RWPE2 (cell line): ENCODE measurements at regions not wholly inside any gene's neighbourhood (a gene's known extent, or its start where the extent isn't known, plus 50 kb on each side); places are given as distances from the start of the nearest gene placed in this dataset.
"Not testable (repeated sequence)": the region's sequence is repeated elsewhere in the genome, so short reads cannot be mapped to it uniquely, and the experiment has no call there.

ENCODE experiments used
- ATAC-seq: fragments of 200-7000 bp; cut with Tn5 transposase; 3 replicates; pipeline ENCODE4 v1.9.1; 2021; ENCODE audit warnings: low read depth
- DNase-seq: peaks from one replicate; pipeline ENCODE4 v3.0.0-alpha.2; 2020; ENCODE audit warnings: low spot score
- H3K27ac ChIP-seq: fragments of 450-650 bp; 2 replicates; pipeline ENCODE4 v1.5.1; 2017; ENCODE audit warnings: mild to moderate bottlenecking; ENCODE audit not compliant: poor library complexity, severe bottlenecking
- H3K27me3 ChIP-seq: fragments of 250-450 bp; sonication (Bioruptor Pico); 2 replicates; pipeline ENCODE4 v1.5.1; 2021; ENCODE audit warnings: mild to moderate bottlenecking, moderate library complexity; ENCODE audit not compliant: insufficient read depth, poor library complexity, severe bottlenecking
- H3K36me3 ChIP-seq: fragments of 250-450 bp; sonication (Bioruptor Pico); 2 replicates; pipeline ENCODE4 v1.5.1; 2020; ENCODE audit warnings: low read depth, mild to moderate bottlenecking, moderate library complexity
- H3K4me1 ChIP-seq: fragments of 250-450 bp; sonication (Bioruptor Pico); 2 replicates; pipeline ENCODE4 v1.5.1; 2021; ENCODE audit warnings: mild to moderate bottlenecking, moderate library complexity; ENCODE audit not compliant: insufficient read depth, poor library complexity, severe bottlenecking
- H3K4me3 ChIP-seq: fragments of 250-450 bp; sonication (Bioruptor Pico); 2 replicates; pipeline ENCODE4 v1.5.1; 2021; ENCODE audit warnings: mild to moderate bottlenecking, moderate library complexity; ENCODE audit not compliant: severe bottlenecking
- H3K9me3 ChIP-seq: fragments of 250-450 bp; sonication (Bioruptor Pico); 2 replicates; pipeline ENCODE4 v1.5.1; 2021; ENCODE audit warnings: mild to moderate bottlenecking, moderate library complexity; ENCODE audit not compliant: severe bottlenecking
- TF ChIP-seq, protein P1 (sequence below): fragments of 450-650 bp; IDR thresholded peaks from one replicate; pipeline ENCODE4 v1.5.1; 2017; ENCODE audit warnings: mild to moderate bottlenecking, moderate library complexity; ENCODE audit not compliant: poor library complexity, severe bottlenecking

DNA sequence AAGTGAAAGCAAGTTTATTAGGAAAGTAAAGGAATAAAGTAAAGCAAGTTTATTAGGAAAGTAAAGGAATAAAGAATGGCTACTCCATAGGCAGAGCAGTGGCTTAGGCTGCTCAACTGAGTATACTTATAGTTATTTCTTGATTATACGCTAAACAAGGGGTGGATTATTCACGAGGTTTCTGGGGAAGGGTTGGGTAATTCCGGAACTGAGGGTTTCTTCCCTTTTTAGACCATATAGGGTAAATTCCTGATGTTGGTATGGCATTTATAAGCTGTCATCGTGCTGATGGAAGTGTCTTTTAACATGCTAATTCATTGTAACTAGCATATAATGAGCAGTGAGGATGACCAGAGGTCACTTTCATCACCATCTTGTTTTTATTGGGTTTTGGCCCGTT, 194.3 kb downstream of the DLEU7 start:
- TF ChIP-seq, protein P1, sequence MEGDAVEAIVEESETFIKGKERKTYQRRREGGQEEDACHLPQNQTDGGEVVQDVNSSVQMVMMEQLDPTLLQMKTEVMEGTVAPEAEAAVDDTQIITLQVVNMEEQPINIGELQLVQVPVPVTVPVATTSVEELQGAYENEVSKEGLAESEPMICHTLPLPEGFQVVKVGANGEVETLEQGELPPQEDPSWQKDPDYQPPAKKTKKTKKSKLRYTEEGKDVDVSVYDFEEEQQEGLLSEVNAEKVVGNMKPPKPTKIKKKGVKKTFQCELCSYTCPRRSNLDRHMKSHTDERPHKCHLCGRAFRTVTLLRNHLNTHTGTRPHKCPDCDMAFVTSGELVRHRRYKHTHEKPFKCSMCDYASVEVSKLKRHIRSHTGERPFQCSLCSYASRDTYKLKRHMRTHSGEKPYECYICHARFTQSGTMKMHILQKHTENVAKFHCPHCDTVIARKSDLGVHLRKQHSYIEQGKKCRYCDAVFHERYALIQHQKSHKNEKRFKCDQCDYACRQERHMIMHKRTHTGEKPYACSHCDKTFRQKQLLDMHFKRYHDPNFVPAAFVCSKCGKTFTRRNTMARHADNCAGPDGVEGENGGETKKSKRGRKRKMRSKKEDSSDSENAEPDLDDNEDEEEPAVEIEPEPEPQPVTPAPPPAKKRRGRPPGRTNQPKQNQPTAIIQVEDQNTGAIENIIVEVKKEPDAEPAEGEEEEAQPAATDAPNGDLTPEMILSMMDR, result no peak
- no peak for DNase-seq

DNA sequence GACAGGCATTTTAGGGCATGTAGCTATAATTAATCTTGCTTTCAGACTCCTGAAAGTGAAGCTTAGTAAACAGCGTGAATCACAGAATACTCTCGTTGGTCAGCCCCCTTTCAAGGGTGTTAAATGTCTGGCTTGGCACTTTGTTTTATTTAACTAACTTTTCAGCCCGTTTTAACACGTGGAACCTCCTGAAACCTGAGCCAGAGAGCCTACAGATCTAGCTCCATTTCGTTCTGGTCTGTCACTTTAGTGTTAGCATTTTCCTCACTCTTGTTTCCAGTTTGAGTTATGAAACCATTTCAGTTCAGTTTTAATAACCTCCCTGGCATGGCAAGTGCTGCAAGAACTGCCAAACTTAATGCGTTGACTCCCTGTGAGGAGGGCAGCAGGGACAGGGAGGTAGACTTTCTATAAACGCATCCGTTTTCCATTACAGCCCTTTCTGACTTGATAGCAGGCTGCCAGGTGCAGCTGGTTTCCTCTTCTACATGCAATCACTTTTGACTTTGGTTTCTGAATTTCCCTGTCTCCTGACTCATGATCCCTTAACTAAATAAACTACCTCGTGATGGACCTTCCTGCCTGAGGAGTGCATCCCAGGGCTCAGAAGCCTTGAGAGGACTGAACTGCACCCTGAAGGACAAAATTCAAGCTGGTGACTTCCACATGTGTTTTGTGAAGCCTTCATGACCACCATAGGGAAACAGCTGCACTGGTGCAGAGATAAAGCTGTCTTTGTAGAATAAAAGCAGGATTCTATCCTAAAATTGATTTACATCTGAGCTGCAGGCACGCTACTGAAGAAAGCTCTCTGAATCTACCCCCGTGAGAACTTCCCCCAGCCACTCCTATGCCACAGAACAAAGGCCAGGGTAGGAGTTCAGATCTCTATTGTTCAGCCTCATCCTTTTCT, 192.6 kb downstream of the DLEU7 start:
- ATAC-seq, result no peak
- no peak for DNase-seq

More for the DNA sequence above, 194.3 kb downstream of the DLEU7 start:
- peaks cover 16% of the 10 kb centered on the region for H3K4me1 ChIP-seq
- H3K9me3 ChIP-seq, result no peaks in the 10 kb centered on the region
- H3K27me3 ChIP-seq, result no peaks in the 10 kb centered on the region
- H3K27ac ChIP-seq, result no peak overlapping the region
- no peaks in the 10 kb centered on the region for H3K36me3 ChIP-seq
- no peak for ATAC-seq
- H3K4me3 ChIP-seq, result no peak overlapping the region

DNA sequence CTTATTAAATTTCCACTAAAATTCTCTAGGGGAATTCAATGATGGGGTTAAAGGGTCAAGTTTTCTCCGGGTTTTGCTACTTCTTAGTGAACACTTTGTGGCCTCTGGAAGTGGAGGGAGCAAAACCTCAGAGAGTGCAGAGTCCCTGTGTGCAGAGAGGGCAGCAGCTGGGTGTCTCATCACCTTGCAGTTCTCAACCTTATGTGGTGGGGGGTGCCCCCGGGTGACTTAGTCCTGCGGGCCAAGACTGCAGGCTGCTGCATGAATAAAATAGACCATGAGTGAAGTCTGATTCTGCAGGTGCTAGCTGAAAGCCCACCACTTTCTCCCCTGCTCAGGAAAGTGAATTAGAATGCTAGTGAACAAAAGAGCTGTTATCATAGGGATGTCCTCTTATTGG, 191.6 kb downstream of the DLEU7 start:
- ATAC-seq, result no peak
- H3K9me3 ChIP-seq, result no peaks in the 10 kb centered on the region
- H3K4me1 ChIP-seq, result no peaks in the 10 kb centered on the region
- no peak overlapping the region for H3K4me3 ChIP-seq
- no peak overlapping the region for H3K27ac ChIP-seq
- H3K27me3 ChIP-seq, result no peaks in the 10 kb centered on the region
- H3K36me3 ChIP-seq, result no peaks in the 10 kb centered on the region
- TF ChIP-seq, protein P1, result no peak
- no peak for DNase-seq

More for the DNA sequence above, 192.6 kb downstream of the DLEU7 start:
- TF ChIP-seq, protein P1, result no peak
- Histone ChIP-seq H3K27me3 (no peaks in the 10 kb centered on the region), H3K4me1 (no peaks in the 10 kb centered on the region), H3K27ac (no peak overlapping the region), H3K36me3 (no peaks in the 10 kb centered on the region), H3K9me3 (no peaks in the 10 kb centered on the region), H3K4me3 (no peak overlapping the region)

DNA sequence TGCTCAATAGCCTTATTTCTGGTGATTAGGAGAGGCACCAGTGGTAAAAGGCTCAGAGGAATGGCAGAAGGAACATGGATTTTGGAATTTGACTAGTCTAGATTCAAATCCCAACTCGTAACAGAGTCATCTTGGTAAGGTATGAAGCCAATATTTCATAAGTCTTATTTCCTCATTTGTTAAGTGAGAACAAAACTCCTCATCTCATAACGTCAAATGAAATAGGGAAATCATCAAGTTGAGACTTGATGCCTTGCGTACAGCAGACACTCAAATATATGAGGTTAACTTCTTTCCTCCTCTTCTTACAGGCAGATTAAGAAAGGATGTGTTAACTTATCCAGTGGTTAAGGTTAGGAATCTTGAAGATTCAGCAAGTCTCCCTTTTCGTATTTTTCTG, 189.2 kb downstream of the DLEU7 start:
- DNase-seq, result no peak
- H3K4me3 ChIP-seq, result no peak overlapping the region
- H3K27ac ChIP-seq, result no peak overlapping the region
- H3K9me3 ChIP-seq, result no peaks in the 10 kb centered on the region
- TF ChIP-seq, protein P1, result no peak
- H3K36me3 ChIP-seq, result no peaks in the 10 kb centered on the region
- no peaks in the 10 kb centered on the region for H3K27me3 ChIP-seq
- ATAC-seq, result no peak
- no peaks in the 10 kb centered on the region for H3K4me1 ChIP-seq

DNA sequence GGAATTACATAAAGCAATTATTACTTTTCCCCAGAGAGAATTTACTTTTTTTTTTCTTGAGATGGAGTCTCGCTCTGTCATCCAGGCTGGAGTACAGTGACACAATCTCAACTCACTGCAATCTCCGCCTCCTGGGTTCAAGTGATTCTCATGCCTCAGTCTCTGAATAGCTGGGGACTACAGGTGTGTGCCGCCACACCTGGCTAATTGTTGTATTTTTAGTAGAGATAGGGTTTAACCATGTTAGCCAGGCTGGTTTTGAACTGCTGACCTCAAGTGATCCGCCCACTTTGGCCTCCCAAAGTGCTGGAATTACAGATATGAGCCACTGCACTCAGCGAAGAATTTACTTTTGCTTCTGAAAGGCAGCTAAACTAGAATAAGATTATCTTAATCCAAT, 181.6 kb downstream of the DLEU7 start:
- not testable (repeated sequence) for ATAC-seq

More for the DNA sequence above, 181.6 kb downstream of the DLEU7 start:
- not testable (repeated sequence) for H3K9me3 ChIP-seq, H3K36me3 ChIP-seq, H3K27me3 ChIP-seq, H3K4me1 ChIP-seq, DNase-seq, H3K4me3 ChIP-seq, H3K27ac ChIP-seq
